SK-N-SH (cell line): ENCODE measurements at regions not wholly inside any gene's neighbourhood (a gene's known extent, or its start where the extent isn't known, plus 50 kb on each side); places are given as distances from the start of the nearest gene placed in this dataset.

ENCODE experiments used
- CTCF ChIA-PET: fragments of 300-600, 350-600 bp; formaldehyde crosslinking; extraction: SDS; loops from one replicate; lab custom pipeline; 2021; lab: Yijun Ruan, JAX
- POLR2A ChIA-PET: fragments of 350-600 bp; sonication (Branson Sonifier 250); formaldehyde crosslinking; extraction: SDS; loops from one replicate; lab custom pipeline; 2020; ENCODE audit warnings: antibody characterized with exemption, inconsistent platforms; lab: Yijun Ruan, JAX
- DNase-seq: peaks from one replicate; pipeline ENCODE4 v3.0.0; 2012
- H2AFZ ChIP-seq: fragments of 200-600 bp; sonication (generic); 2 replicates; pipeline ENCODE4 v1.8.1; 2016; ENCODE audit warnings: antibody characterized with exemption, mild to moderate bottlenecking, low read depth
- H3F3A ChIP-seq: fragments of 200-600 bp; sonication (generic); replicated peaks from 2 replicates; pipeline ENCODE3; 2016; ENCODE audit warnings: antibody characterized with exemption, mild to moderate bottlenecking; ENCODE audit not compliant: insufficient read depth
- H3K27ac ChIP-seq, 2 experiments: fragments of 200-500 bp in 1 of 2; fragments of 200-600 bp in 1 of 2; sonication (Bioruptor generic) in 1 of 2; sonication (generic), shearing (Covaris generic) in 1 of 2; 2 replicates each; pipeline versions ENCODE4 v1.5.1 to v1.6.1; 2014 to 2016; ENCODE audit warnings: low read depth in 2 of 2, inconsistent platforms in 1 of 2, low read length in 1 of 2, mild to moderate bottlenecking in 1 of 2, mixed read lengths in 1 of 2
- H3K27me3 ChIP-seq: fragments of 200-600 bp; sonication (generic), shearing (Covaris generic); 2 replicates; pipeline ENCODE4 v1.6.1; 2016; ENCODE audit warnings: mixed run types; ENCODE audit not compliant: insufficient read depth
- H3K36me3 ChIP-seq, 2 experiments: fragments of 200-500 bp in 1 of 2; fragments of 200-600 bp in 1 of 2; sonication (Bioruptor generic) in 1 of 2; sonication (generic) in 1 of 2; replicated peaks in 1 of 2; 2 replicates each; pipeline versions ENCODE3 to v1.5.1; 2014 to 2016; ENCODE audit warnings: low read length in 1 of 2, mild to moderate bottlenecking in 1 of 2; ENCODE audit not compliant: insufficient read depth in 2 of 2, control insufficient read depth in 1 of 2
- H3K4me1 ChIP-seq, 2 experiments: fragments of 200-500 bp in 1 of 2; fragments of 200-600 bp in 1 of 2; sonication (Bioruptor generic) in 1 of 2; sonication (generic), shearing (Covaris generic) in 1 of 2; 2 replicates each; pipeline versions ENCODE4 v1.5.1 to v1.6.1; 2014 to 2016; ENCODE audit warnings: low read depth in 1 of 2, low read length in 1 of 2, mixed run types in 1 of 2; ENCODE audit not compliant: insufficient read depth in 2 of 2, control insufficient read depth in 1 of 2
- H3K4me2 ChIP-seq: fragments of 200-600 bp; sonication (generic), shearing (Covaris generic); 2 replicates; pipeline ENCODE4 v1.6.1; 2017; ENCODE audit warnings: mixed run types
- H3K4me3 ChIP-seq, 2 experiments: fragments of 200-500 bp in 1 of 2; fragments of 200-600 bp in 1 of 2; sonication (Bioruptor generic) in 1 of 2; sonication (generic), shearing (Covaris generic) in 1 of 2; 2 replicates each; pipeline versions ENCODE4 v1.5.1 to v1.8.1; 2014 to 2016; ENCODE audit warnings: low read depth in 2 of 2, inconsistent platforms in 1 of 2, low read length in 1 of 2, mild to moderate bottlenecking in 1 of 2, mixed read lengths in 1 of 2, moderate library complexity in 1 of 2
- H3K79me2 ChIP-seq: fragments of 200-600 bp; sonication (generic); 2 replicates; pipeline ENCODE4 v1.8.1; 2017; ENCODE audit warnings: mild to moderate bottlenecking; ENCODE audit not compliant: insufficient read depth
- H3K9ac ChIP-seq: fragments of 200-600 bp; sonication (generic); 2 replicates; pipeline ENCODE4 v1.6.1; 2017; ENCODE audit warnings: mixed run types
- H3K9me2 ChIP-seq: fragments of 200-600 bp; sonication (generic); 2 replicates; pipeline ENCODE4 v1.6.1; 2017; ENCODE audit warnings: mixed run types
- H3K9me3 ChIP-seq: fragments of 200-600 bp; sonication (generic); 2 replicates; pipeline ENCODE4 v1.6.1; 2017; ENCODE audit warnings: mixed run types, mild to moderate bottlenecking, moderate library complexity
- H4K20me1 ChIP-seq: fragments of 200-600 bp; sonication (generic); 2 replicates; pipeline ENCODE4 v1.6.1; 2017; ENCODE audit warnings: mild to moderate bottlenecking, mixed run types; ENCODE audit not compliant: insufficient read depth
- CTCF ChIP-seq: fragments of 200-600 bp; sonication (generic); IDR thresholded peaks from 2 replicates; pipeline ENCODE4 v1.6.1; 2017; ENCODE audit warnings: antibody characterized with exemption, mild to moderate bottlenecking, moderate library complexity
- ELF1 ChIP-seq: IDR thresholded peaks from 2 replicates; pipeline ENCODE4 v1.4.0; 2012
- FOXJ3 ChIP-seq: sonication (generic); formaldehyde crosslinking; IDR thresholded peaks from 2 replicates; pipeline ENCODE4 v1.5.1; 2020; ENCODE audit warnings: mild to moderate bottlenecking, missing genetic modification reagents
- FOXM1 ChIP-seq: IDR thresholded peaks from 2 replicates; pipeline ENCODE4 v1.4.0; 2012; ENCODE audit warnings: low read depth, mild to moderate bottlenecking
- GABPA ChIP-seq: IDR thresholded peaks from 2 replicates; pipeline ENCODE4 v1.4.0; 2012; ENCODE audit warnings: low read depth, mild to moderate bottlenecking
- GATA2 ChIP-seq: sonication (generic); formaldehyde crosslinking; IDR thresholded peaks from 2 replicates; pipeline ENCODE4 v1.5.0; 2020; ENCODE audit warnings: mild to moderate bottlenecking, missing genetic modification reagents
- IRF3 ChIP-seq: fragments of 150-350 bp; IDR thresholded peaks from 2 replicates; pipeline ENCODE4 v1.6.1; 2016; ENCODE audit warnings: mild to moderate bottlenecking, low read depth, low read length
- MEF2A ChIP-seq: IDR thresholded peaks from 2 replicates; pipeline ENCODE4 v1.4.0; 2012; ENCODE audit warnings: low read depth, borderline replicate concordance
- MXI1 ChIP-seq: IDR thresholded peaks from 2 replicates; pipeline ENCODE4 v1.6.1; 2012; ENCODE audit warnings: mild to moderate bottlenecking, low read depth, low read length, improper control_type of control experiment
- REST ChIP-seq: IDR thresholded peaks from 2 replicates; pipeline ENCODE4 v1.6.1; 2012; ENCODE audit warnings: mild to moderate bottlenecking, low read depth, low read length, moderate library complexity
- RFX5 ChIP-seq: IDR thresholded peaks from 2 replicates; pipeline ENCODE4 v1.6.1; 2012; ENCODE audit warnings: mild to moderate bottlenecking, improper control_type of control experiment, low read length
- RXRA ChIP-seq: IDR thresholded peaks from 2 replicates; pipeline ENCODE4 v1.4.0; 2012; ENCODE audit warnings: low read depth, mild to moderate bottlenecking, borderline replicate concordance
- SMC3 ChIP-seq: IDR thresholded peaks from 2 replicates; pipeline ENCODE4 v1.6.1; 2012; ENCODE audit warnings: low read depth, low read length, improper control_type of control experiment
- TAF1 ChIP-seq: IDR thresholded peaks from 2 replicates; pipeline ENCODE4 v1.6.1; 2012; ENCODE audit warnings: low read depth, mild to moderate bottlenecking, low read length, moderate library complexity, borderline replicate concordance
- TEAD4 ChIP-seq: IDR thresholded peaks from 2 replicates; pipeline ENCODE4 v1.4.0; 2012; ENCODE audit warnings: mild to moderate bottlenecking, borderline replicate concordance; ENCODE audit not compliant: insufficient read depth
- ZBTB33 ChIP-seq: IDR thresholded peaks from 2 replicates; pipeline ENCODE4 v1.4.0; 2012; ENCODE audit warnings: low read depth, borderline replicate concordance
- WGBS: methylation state at CpG from one replicate; pipeline ENCODE4 v1.1.6; 2017; ENCODE audit warnings: low lambda C conversion rate; 5-methylcytosine and 5-hydroxymethylcytosine counted together

GRCh38 chr7:97270280-97270679, 152.8 kb downstream of the SDHAF3 start:
- H4K20me1 ChIP-seq, result no peaks in the 10 kb centered on the region
- H3K4me1 ChIP-seq, result no peaks in the 10 kb centered on the region
- no peaks in the 10 kb centered on the region for H3F3A ChIP-seq
- no peak overlapping the region for H3K27ac ChIP-seq
- no peaks in the 10 kb centered on the region for H3K9me2 ChIP-seq
- H3K36me3 ChIP-seq, result no peaks in the 10 kb centered on the region
- H3K79me2 ChIP-seq, result no peaks in the 10 kb centered on the region
- H3K9me3 ChIP-seq, result no peaks in the 10 kb centered on the region
- no peak overlapping the region for H3K4me2 ChIP-seq
- WGBS, result 0% methylated on average over 1 of the region's 1 CpG
- CTCF ChIA-PET, result interaction anchor here (0.7 to 1.0 kb wide), 3 partner anchors 15 to 259 kb away, joined by 3 to 4 read pairs (median 3); no protein-coding TSS in a partner anchor
- H3K27me3 ChIP-seq, result peaks cover 18% of the 10 kb centered on the region; the same call in 1 of the 2 replicates
- no peak overlapping the region for H2AFZ ChIP-seq
- no peak overlapping the region for H3K4me3 ChIP-seq
- POLR2A ChIA-PET, result no interaction called here
- DNase-seq, result no peak
- TF ChIP-seq GATA2 (no peak), RXRA (no peak), REST (no peak), FOXM1 (no peak), MEF2A (no peak), ELF1 (no peak), ZBTB33 (no peak), TAF1 (no peak), TEAD4 (no peak), IRF3 (no peak), FOXJ3 (CRISPR knock-in tag) (no peak), RFX5 (no peak), GABPA (no peak), MXI1 (no peak), SMC3 (no peak), CTCF (no peak)
- no peak overlapping the region for H3K9ac ChIP-seq
